D341Med (cell line): ENCODE measurements at regions not wholly inside any gene's neighbourhood (a gene's known extent, or its start where the extent isn't known, plus 50 kb on each side); places are given as distances from the start of the nearest gene placed in this dataset.

Experiments used
- DNase-seq: peaks from one replicate; pipeline ENCODE4 v3.0.0; 2012; ENCODE audit warnings: low spot score

DNA sequence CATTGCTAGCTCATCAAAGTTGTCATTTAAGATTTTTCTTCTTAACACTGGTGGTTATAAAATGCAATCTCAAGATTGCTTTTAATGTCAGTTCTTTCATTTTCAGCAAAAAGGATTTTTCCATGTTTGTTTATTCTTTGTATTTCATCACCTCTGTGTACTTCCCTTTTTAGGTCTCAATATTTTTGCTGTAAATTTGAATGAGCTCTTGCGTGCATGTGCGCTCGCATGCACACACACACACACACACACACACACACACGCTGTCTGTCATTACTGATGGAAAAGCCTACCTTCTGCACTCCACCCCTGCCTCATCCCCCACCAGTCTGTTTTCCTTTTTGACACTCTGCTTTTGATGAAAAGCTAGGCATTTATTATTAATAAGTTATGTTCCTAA is 85.3 kb upstream of the FYN start:
- no peak for DNase-seq

DNA sequence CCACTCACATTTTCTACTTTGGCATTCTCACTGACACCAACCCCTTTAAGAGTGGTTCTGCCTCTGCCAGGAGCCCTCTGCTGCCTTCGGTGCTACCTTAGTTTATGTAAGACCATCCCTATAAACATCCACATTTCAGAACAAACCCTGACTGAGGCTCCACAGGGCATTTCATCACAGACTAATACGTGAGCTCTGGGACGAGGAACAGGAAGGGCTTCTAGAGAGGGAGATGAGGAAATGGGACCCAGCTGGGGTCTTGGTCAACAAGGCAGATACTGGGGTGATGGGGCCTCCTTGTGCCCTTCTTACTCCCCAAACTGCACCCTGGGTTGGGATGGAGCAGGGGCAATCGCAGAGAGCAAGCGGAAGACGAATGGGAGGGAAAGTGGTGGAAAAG is 86.5 kb upstream of the FYN start:
- no peak for DNase-seq

DNA sequence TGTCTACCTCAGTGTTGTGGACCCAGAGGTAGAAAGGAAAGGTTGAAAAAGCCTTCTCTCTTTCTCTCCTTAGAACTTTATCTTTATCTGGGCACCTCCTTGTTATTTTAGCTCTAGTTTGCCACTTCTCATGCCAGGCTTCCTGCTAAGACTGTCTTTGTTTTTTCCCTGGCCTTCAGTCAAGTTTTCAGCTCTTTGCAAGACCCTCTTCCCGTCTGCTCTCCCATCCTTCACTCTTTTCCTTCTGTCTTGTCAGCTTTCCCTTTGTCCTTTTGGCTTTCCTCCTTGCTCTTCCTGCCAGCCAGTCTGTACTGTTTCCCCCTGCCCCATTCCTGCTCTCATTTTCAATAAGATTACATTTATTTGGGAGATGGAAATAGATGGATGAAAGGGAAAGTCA is 86.8 kb upstream of the CCN6 start:
- no peak for DNase-seq

DNA sequence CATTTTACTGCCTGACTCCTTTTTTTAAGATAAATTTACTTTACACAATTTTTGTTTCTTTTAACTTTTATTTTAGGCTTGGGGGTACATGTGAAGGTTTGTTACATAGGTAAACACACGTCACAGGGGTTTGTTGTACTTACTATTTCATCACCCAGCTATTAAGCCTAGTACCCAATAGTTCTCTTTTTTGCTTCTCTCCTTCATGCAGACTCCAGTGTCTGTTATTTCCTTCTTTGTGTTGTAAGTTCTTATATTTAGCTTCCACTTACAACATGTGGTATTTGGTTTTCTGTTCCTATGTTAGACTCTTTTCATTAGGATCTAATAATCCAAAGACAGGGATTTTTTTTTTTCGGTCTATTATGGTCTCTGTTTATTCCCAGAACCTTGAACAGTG is 83.5 kb upstream of the CCN6 start:
- DNase-seq, result no peak

DNA sequence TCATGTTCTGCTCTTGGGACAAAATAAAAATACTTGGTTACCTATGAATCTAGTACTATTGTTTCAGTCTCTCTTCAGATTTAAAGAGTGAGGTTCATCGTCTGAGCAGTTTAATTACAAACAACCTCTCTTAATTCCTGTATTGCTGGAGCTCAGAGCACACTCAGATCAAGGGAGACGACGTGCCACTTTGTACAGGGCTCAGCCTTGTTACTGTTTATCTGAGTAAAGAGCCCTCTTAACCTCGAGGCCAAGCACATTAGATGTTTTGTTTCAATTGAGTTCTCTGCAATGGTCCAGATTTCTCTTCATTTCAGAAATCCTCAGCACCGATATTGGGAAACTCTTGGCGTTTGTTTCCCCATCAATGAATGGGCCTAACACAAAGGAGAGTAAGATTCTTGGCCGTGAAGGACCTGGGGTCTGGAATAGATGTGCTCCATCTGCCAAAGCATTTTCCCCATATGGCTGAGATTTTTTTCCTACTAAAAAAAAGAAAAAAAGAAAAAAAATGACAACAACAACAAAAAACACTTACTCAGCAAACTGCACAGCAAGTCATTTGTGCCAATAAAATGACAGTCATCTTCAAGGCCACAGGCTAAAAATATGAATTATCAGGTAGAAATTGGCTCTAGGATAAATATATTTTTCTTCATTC is 82.6 kb upstream of the CCN6 start:
- DNase-seq, result no peak

DNA sequence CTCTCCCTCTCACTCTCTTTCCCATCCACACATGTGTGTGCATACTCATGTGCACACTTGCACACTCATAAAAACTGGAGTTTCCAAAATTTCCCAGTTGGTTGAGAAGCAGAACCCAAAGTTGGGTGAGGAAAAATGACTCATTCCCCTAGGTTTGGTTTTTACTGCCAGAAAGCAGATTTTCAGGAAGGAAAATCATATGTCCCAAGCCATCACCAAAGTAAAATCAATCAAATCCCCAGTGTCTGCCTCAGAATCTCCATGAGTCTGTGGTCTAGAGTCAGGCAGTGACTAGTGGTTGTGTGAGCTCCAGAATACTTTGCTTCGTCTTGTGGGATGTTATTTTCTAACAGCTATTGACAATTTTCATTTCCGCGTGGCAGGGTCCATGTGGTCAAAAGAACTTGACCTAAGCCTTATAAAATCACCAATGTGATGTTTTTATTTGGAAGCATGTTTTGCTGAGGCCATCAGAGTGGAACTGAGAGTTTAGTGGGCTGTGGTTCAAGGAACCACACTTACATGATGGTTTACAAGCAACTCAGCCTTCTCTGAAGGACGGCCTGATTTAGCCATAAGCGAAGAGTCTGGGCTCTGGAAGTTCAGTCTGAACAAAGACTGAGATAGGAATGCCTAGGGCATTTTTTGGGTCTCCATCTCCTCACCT is 81.9 kb upstream of the CCN6 start:
- no peak for DNase-seq

DNA sequence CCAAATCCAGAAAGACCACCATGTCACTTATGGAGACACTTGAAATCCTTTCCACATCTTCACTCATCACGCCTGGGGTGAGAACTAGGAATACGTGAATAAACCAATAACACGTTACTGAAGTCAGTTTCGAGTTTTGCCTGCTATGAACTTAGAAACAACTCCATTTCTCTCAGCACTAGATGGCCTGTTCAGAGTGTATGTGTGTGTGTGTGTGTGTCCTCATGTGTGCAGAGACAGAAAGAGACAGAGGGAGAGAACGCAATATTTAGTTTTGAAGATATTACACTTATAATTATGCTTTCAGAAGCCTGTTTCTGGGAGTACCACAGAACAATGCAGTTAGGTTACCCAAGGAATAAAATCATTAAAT is 81.2 kb upstream of the CCN6 start:
- DNase-seq, result no peak

DNA sequence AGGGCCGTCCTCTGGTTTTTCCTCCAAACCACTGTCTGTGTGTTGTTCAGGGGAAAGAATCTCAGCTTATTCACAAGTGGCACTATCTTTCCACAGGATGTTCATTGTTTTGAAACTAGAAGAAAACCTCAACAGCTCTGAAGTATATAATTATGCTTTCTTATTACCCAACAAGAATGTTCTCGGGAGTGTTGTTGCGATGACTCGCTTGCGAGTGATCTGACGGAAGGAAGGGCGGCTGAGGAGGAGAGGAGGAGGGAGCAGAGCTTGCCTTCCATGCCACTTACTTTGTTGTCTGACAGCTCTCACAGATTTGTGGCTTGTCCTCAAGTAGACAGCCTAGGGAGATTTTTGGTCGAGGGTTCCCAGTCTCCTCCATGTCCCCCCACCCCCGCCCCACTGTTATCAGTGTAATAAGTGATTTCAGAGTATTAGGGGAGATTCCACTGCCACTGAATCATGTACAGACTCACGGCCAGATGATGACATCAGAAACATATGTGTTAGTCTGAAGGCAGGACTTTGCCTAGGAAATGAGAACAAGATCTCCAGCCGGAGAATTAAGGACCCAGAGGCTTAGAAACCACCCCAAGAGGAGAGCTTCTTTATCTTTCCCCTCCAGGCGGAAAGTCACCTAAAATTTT is 80.7 kb upstream of the CCN6 start:
- no peak for DNase-seq

DNA sequence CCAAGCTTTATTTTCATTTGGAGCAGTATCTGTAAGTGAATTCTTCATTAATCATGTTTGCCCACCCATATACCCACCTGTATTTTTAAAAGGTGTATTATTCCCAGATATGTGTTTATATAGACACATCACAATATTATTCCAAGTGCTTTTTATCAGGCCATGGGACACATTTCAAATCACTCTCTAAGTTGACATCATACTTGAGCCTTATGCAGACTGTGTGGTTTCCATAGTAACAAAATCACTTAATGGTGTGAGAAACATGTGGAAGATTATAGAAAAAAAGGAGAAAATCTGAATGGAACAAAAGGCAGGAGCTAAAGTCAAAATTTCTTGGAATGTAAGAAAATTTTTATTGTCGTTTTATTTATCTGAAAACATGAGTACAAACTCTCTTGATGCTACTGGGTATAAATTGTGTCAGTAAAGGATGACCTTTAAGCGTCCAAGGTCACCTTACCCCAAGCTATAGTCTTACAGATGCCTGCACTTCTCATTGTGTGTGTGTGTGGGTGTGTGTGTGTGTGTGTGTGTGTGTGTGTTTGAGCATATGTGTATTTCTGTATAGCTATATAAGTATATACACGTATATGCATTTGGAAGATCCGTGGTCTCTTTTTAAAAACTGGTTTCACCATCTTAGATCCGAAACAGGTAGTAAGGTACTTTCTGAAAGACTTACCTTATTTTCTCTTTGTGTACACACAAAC is 79.8 kb upstream of the CCN6 start:
- no peak for DNase-seq

DNA sequence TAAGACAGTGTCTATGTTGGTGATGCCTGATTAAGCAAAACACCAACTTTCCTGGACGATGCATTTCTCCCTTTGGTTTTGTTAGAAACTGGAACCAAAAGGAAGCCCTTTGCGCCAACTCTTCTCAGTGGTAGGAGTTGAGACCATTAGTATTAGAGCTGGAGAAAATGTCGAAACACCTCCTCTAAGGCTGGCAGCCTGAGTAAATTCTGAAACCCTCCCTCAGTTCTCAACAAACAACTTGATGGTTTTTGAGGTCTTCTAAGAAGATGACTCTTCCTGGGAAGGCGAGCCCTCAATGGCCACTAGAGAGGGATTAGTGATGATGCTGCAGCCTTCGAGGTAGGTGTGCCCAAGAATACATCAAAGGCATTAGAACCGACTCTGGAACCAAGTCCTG is 78.4 kb upstream of the CCN6 start:
- DNase-seq, result no peak

DNA sequence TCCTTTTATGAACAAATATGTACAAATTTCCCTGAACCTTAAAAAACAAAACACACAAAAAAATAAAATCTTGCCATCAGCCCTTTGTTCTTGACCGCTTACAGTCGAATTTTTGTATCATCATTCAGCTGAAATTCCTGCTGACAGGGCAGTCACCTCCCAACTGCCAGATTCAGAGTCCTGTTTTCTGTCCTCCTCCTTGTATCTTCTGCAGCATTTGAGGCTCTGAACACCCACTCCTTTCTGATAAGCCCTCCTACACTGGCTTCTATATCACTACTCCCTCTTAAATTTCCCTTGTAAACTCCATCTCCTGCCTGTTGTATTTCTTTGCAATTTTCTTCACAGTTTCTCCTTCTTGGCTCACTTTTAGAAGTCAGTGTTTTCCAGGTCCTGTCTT is 77.8 kb upstream of the CCN6 start:
- DNase-seq, result no peak

DNA sequence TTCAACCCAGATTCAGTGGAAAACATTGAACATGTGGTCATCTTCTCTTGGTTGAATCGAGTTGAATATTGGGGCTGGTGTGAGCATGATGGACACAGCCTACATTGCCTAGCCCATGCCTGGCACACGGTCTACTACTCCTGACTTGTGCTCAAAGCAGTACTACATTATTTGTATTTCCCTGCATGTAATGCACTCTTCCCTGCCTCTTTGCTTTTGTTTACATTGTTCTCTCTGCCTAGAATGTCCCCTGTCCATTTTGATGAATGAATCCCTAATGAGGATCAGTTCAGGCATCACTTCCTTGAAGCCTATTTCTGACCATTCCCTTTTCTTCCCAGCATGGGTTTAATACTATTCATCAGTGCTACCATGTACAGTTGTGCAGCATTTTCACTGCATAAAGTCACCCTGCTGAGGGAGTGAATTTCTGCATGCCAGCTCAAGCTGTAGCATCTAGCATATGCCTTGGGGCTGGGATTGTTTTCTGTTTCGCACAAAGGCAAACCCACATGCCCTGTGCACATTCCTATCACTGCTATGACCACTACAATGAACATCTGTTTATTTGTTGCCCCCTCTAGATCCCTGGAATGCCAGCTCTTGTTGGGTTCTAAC is 75.3 kb upstream of the CCN6 start:
- DNase-seq, result no peak

DNA sequence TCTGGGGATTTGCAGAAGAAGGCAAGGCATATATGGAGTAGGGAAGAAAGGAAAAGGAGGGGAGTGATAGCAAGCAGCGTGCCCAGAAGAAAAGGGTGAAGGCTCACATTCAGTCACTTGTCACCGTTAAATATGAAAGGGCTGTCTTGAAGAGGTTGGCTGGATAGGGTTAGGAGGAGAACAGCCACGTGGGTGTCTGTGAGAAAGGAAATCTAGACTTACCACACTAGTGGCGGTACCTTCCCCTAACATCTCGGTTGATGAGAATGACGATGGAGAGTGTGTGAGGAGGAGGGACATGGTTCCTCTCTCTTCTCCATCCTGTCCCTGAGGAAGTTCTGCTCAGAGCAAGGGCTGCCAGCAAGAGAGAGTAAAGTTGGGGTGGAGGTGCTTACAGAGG is 74.3 kb upstream of the CCN6 start:
- no peak for DNase-seq

DNA sequence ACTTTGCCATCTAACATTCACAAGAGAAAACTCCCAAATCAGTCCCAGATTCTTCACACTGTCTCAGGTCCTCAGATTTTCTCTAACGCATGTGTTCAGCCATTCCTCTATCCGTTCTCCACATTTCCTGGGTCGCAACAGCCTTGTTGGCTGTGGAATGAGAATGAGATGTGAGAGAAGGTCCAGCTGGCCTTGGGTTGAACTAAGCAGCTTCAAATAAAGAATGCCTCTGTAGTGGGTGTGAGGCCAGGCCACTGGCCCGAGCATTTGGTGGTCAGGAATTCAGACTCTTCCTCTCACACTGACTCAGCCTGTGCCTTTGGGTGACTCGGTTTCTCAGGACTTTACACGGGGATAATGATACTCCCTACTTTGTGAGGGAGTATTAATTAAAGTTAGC is 73.8 kb upstream of the CCN6 start:
- no peak for DNase-seq

DNA sequence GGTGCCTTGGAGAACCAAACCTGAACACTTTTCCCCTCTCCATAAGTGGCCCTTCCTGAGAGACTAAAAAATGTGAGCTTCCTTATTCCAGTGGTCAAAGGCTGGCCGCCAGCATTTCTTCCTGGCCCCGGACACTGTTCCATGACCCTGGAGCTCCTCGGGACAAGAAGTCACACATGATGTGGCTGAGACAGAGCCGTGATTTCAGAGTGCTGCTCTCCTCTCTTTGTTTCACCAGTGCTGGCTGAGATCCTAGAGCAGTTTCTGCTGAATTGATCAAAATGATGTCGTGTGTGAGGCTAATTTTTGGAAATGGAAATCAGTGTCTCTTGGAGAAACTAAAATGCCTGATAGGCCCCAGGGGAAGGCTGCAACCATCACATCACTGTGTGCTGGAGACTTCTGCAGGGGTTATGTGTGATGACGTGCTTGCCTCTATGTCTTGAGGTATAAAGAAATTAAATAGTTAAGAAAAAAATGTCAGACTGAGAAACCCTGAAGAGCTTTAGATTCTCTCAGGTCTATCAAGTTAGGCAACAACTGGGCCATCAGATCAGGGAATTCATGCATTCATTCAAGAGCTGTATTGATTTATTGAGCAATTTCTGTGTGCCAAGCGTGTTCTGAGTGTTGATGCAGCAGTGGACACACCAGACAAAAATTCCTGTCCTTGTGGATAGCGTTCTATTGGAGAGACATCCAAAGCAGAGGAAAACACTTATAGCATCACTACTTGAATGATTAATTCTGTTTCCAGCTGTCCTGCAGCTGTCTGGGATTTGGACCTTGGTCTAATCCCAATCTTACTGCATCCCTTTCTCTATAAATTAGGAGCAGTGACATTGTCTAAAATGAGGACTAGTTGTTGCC is 72.7 kb upstream of the CCN6 start:
- no peak for DNase-seq

DNA sequence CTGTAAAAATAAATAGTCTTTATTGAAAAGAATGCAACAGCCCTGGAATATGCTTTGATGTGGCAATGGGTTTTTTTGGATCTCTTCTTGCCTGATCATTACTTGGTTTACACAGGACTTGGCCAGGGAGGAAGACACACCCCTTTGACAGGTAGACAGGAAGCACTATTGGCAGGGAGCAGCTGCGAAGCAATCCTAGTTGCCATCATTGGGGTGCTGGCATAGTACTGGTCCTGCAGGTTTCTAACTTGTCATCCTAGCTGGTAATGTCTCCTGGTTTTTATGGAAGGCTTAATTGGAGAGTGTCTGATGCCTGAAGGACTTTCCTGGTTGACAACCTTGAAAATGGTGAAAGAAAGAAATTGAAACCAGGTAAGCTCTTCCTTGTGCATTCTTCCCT is 71.2 kb upstream of the CCN6 start:
- no peak for DNase-seq

DNA sequence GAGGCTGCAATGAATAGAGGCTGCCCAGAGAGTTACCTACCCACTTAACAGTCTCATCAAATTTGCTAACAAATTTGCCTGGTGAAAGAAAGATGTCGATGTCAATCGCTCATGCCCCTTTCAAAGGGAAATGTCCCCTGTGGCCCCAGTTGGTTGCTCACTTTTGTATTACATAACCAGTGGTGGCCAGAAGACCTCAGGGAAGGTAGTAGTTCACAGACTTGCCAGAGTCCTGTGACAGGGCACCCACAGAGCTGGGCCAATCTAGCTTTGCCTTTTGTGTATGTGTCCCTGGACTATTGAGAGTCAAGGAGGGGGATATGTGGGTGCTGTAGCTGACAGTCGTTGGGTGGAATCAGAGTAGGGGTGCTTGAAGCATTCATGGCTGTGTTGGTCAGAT is 70.7 kb upstream of the CCN6 start:
- DNase-seq, result no peak

DNA sequence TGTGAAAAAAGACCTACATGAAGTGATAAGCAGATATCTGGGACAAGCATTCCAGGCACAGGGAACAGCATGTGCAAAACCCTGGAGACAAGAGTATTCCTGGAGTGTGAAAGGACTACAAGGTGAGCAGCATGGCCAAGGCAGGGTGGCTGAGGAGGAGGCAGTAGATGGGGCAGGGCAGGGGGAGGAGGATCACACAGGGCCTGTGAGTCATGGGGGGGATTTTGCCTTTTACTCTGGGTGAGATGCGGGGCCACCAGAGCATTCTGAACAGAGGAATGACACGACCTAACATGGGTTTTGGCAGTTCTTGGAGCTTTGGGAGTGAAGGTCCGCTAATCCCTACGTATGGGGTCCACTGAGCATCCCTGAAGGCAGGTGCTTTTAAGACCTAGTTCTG is 69.8 kb upstream of the CCN6 start:
- DNase-seq, result no peak

DNA sequence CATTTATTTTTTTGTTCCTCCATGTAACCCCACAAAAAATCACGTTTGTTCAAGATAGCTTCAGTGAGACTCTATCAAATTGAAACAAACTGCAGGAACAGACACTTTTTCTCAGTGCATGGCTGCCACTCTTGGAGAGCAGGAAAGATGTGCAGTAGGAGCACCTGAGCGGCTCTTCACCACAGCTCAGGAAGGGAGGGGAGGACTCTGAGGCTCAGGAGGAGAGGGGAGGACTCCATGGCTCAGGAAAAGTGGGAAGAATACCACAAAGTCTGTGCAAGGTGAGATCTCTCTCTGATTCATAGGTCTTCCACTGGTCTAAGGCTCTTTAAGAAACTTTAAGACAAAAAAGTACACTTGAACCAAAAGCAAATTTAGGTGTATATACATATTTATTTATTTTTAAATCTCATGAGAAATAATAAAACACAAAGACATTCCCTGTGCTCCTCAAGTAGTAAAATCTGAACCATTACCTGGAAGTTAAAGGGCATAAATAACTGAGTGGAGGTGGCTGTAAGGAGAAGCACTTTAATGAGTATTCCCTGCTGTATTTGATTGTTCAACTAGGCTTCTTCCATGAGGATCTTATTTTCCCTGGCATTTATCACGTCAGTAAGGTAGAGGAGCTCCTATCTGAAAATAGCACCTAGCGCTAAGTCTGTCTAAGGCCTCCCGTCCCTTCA is 69.2 kb upstream of the CCN6 start:
- no peak for DNase-seq

DNA sequence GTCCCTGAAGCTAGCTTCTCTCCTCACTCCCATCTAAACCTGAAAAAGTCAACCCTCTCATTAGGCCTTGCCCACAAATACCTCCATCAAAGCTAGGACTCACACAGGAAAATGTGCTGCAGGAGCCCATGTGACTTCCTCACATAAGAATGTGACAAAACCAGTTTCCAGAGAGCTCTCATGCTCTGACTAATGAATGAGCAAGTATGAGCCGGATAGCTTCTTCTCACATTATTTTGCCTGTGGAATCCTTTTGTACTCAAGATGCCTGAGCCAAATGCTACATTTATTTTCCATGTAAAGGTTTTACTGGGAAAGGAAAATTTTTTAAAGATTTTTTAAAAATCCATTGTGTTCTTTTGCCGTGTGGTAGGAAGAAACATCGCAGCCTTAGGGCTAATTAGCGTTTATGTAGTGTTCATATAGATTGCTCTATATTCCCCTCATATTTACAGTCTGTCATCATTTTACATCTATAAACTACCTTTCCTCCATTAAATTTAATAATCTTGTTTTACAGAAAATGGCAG is 68.6 kb upstream of the CCN6 start:
- no peak for DNase-seq

DNA sequence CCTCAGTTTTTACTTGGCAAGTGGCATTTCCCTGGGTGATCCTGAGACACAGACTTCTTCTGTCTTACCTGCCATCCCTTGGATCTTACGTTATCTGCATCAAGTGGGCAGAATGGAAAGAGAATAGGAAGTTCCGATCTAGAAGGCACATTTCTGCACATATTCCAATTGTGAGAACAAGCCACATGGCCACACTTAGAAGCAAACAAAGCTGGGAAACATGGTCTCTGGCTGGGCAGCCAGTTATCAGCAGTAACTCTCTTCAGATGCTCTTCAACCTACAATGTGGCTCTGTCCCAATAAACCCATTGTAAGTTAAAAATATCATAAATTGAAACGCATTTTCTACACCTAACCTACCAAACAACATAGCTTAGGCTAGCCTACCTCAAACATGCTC is 67.3 kb upstream of the CCN6 start:
- no peak for DNase-seq
